ENCODE measurements at regions not wholly inside any gene's neighbourhood (a gene's known extent, or its start where the extent isn't known, plus 50 kb on each side); places are given as distances from the start of the nearest gene placed in this dataset.

GRCh38 chr13:50511877-50512341 is 331.6 kb downstream of the DLEU7 start:
- H3K4me2 ChIP-seq (ENCODE audit: low read depth, low read length, poor library complexity, severe bottlenecking), result peak overlapping the region; percentile 83
- H3F3A ChIP-seq (ENCODE audit: insufficient read depth), result peaks cover 28% of the 10 kb centered on the region
- H3K27ac ChIP-seq (ENCODE audit: low read depth, low read length), result peak overlapping the region; percentile 95
- H4K20me1 ChIP-seq (ENCODE audit: low read depth, low read length), result no peaks in the 10 kb centered on the region
- H3K4me3 ChIP-seq (ENCODE audit: insufficient read depth, low read length, poor library complexity, severe bottlenecking), result peak overlapping the region; percentile 47
- H3K36me3 ChIP-seq (ENCODE audit: low read length), result no peaks in the 10 kb centered on the region
- peak overlapping the region; percentile 58 for H3K9ac ChIP-seq (ENCODE audit: low read length)
- H3K9me2 ChIP-seq (replicated peaks; ENCODE audit: insufficient read depth, low read length), result no peaks in the 10 kb centered on the region
- TF ChIP-seq CTCF (IDR thresholded peaks at IDR 0.05; ENCODE audit: insufficient read depth, low read length, poor library complexity, severe bottlenecking) (no peak), EZH2phosphoT487 (conservative IDR thresholded peaks at IDR 0.05; ENCODE audit: low read length) (no peak)
- H3K79me2 ChIP-seq (ENCODE audit: insufficient read depth, low read length), result no peaks in the 10 kb centered on the region
- no peaks in the 10 kb centered on the region for H3K9me3 ChIP-seq (ENCODE audit: insufficient read depth, low read length)
- H2AFZ ChIP-seq (ENCODE audit: low read depth, low read length, severe bottlenecking), result peak overlapping the region; percentile 60
- no peaks in the 10 kb centered on the region for H3K27me3 ChIP-seq (ENCODE audit: low read length)

- no peaks in the 10 kb centered on the region for H3K79me2 ChIP-seq (ENCODE audit: insufficient read depth, low read length)
- peak overlapping the region; percentile 95 for H3K27ac ChIP-seq (ENCODE audit: low read depth, low read length)
- no peak for TF ChIP-seq CTCF (IDR thresholded peaks at IDR 0.05; ENCODE audit: insufficient read depth, low read length, poor library complexity, severe bottlenecking)
- TF ChIP-seq EZH2phosphoT487 (conservative IDR thresholded peaks at IDR 0.05; ENCODE audit: low read length), result no peak
- H3K4me2 ChIP-seq (ENCODE audit: low read depth, low read length, poor library complexity, severe bottlenecking), result peak overlapping the region; percentile 83
- H3K36me3 ChIP-seq (ENCODE audit: low read length), result no peaks in the 10 kb centered on the region
- H3K27me3 ChIP-seq (ENCODE audit: low read length), result no peaks in the 10 kb centered on the region
- H3F3A ChIP-seq (ENCODE audit: insufficient read depth), result peaks cover 28% of the 10 kb centered on the region
- H3K9me3 ChIP-seq (ENCODE audit: insufficient read depth, low read length), result no peaks in the 10 kb centered on the region
- H4K20me1 ChIP-seq (ENCODE audit: low read depth, low read length), result no peaks in the 10 kb centered on the region
- H2AFZ ChIP-seq (ENCODE audit: low read depth, low read length, severe bottlenecking), result peak overlapping the region; percentile 60
- peak overlapping the region; percentile 58 for H3K9ac ChIP-seq (ENCODE audit: low read length)
- no peaks in the 10 kb centered on the region for H3K9me2 ChIP-seq (replicated peaks; ENCODE audit: insufficient read depth, low read length)
- H3K4me3 ChIP-seq (ENCODE audit: insufficient read depth, low read length, poor library complexity, severe bottlenecking), result peak overlapping the region; percentile 47
Observed at GRCh38 chr13:50512474-50513299, 330.8 kb downstream of the DLEU7 start.

- H2AFZ ChIP-seq (ENCODE audit: low read depth, low read length, severe bottlenecking), result peak overlapping the region; percentile 60
- TF ChIP-seq CTCF (IDR thresholded peaks at IDR 0.05; ENCODE audit: insufficient read depth, low read length, poor library complexity, severe bottlenecking) (no peak), EZH2phosphoT487 (conservative IDR thresholded peaks at IDR 0.05; ENCODE audit: low read length) (no peak)
- no peaks in the 10 kb centered on the region for H3K27me3 ChIP-seq (ENCODE audit: low read length)
- H3K9ac ChIP-seq (ENCODE audit: low read length), result peak overlapping the region; percentile 58
- no peaks in the 10 kb centered on the region for H3K9me3 ChIP-seq (ENCODE audit: insufficient read depth, low read length)
- H3K9me2 ChIP-seq (replicated peaks; ENCODE audit: insufficient read depth, low read length), result no peaks in the 10 kb centered on the region
- no peaks in the 10 kb centered on the region for H3K79me2 ChIP-seq (ENCODE audit: insufficient read depth, low read length)
- H3K27ac ChIP-seq (ENCODE audit: low read depth, low read length), result peak overlapping the region; percentile 95
- H4K20me1 ChIP-seq (ENCODE audit: low read depth, low read length), result no peaks in the 10 kb centered on the region
- peak overlapping the region; percentile 83 for H3K4me2 ChIP-seq (ENCODE audit: low read depth, low read length, poor library complexity, severe bottlenecking)
- H3K36me3 ChIP-seq (ENCODE audit: low read length), result no peaks in the 10 kb centered on the region
- peak overlapping the region; percentile 30 for H3K4me3 ChIP-seq (ENCODE audit: insufficient read depth, low read length, poor library complexity, severe bottlenecking)
- peaks cover 28% of the 10 kb centered on the region for H3F3A ChIP-seq (ENCODE audit: insufficient read depth)
Observed at GRCh38 chr13:50513300-50513877, 330.1 kb downstream of the DLEU7 start.

All from SU-DHL-6 (cell line).